ENCODE measurements at regions not wholly inside any gene's neighbourhood (a gene's known extent, or its start where the extent isn't known, plus 50 kb on each side); places are given as distances from the start of the nearest gene placed in this dataset.

DNA sequence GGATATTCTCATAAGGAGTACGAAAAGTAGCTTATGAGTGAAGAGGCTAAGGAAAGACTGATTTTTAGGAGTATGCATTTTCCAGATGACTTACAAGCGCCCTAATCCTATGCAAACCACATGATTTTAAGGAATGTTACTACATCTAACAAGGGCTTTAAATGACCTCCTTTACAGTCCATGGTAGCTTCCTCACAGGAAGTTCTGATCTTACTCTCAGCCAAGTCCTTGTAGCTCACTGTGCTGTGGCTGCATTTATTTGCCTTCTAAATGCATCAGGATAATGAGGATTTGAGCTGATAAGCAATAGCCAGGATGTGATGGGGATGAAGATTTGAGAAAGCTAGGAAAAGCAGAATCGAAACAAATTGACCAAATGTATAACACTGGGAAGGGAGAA lies 896.0 kb downstream of the MCTP2 start:
- TF ChIP-seq POLR2AphosphoS5 (IDR thresholded peaks at IDR 0.05) = no peak
- TF ChIP-seq, protein P1, sequence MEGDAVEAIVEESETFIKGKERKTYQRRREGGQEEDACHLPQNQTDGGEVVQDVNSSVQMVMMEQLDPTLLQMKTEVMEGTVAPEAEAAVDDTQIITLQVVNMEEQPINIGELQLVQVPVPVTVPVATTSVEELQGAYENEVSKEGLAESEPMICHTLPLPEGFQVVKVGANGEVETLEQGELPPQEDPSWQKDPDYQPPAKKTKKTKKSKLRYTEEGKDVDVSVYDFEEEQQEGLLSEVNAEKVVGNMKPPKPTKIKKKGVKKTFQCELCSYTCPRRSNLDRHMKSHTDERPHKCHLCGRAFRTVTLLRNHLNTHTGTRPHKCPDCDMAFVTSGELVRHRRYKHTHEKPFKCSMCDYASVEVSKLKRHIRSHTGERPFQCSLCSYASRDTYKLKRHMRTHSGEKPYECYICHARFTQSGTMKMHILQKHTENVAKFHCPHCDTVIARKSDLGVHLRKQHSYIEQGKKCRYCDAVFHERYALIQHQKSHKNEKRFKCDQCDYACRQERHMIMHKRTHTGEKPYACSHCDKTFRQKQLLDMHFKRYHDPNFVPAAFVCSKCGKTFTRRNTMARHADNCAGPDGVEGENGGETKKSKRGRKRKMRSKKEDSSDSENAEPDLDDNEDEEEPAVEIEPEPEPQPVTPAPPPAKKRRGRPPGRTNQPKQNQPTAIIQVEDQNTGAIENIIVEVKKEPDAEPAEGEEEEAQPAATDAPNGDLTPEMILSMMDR (IDR thresholded peaks at IDR 0.05) = no peak
- H3K4me3 ChIP-seq = no peak overlapping the region
- intact Hi-C loops (cut with DNase I; ENCODE audit: low total_unique reads) = no loop called here
- no peaks in the 10 kb centered on the region for H3K4me1 ChIP-seq
- no peak for DNase-seq (ENCODE audit: low spot score in 2 of 2)
- no peaks in the 10 kb centered on the region for H3K9me3 ChIP-seq
- no peaks in the 10 kb centered on the region for H3K27me3 ChIP-seq
- no peak overlapping the region for H3K27ac ChIP-seq
- H3K36me3 ChIP-seq = no peaks in the 10 kb centered on the region

DNA sequence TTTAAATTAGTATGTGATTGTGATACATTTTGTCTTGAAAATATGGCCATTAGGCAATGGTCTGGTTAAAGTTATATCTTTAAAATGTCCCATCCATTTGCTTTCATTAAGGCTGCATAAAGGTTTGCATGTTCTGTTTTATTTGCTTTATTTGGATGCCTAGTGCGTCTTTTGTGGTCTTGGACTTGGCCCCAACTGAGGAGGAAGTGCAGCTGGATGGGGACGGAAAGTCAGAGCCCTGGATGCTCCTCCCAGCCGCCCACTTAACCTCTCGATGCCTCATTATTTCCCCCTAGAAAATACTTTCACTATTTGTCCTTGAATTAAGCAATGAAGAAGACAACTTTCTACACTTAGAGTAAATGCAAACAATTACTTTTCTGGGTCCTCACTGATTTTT lies 898.2 kb downstream of the MCTP2 start:
- TF ChIP-seq POLR2AphosphoS5 (IDR thresholded peaks at IDR 0.05) (no peak), POLR2A (IDR thresholded peaks at IDR 0.05) (no peak)
- TF ChIP-seq, protein P1 (IDR thresholded peaks at IDR 0.05) = no peak
- intact Hi-C loops (cut with DNase I; ENCODE audit: low total_unique reads) = no loop called here
- Histone ChIP-seq H3K4me1 (no peaks in the 10 kb centered on the region), H3K9me3 (no peaks in the 10 kb centered on the region), H3K4me3 (no peak overlapping the region), H3K36me3 (no peaks in the 10 kb centered on the region), H3K27ac (no peak overlapping the region), H3K27me3 (no peaks in the 10 kb centered on the region)
- no peak for DNase-seq (ENCODE audit: low spot score in 2 of 2)

DNA sequence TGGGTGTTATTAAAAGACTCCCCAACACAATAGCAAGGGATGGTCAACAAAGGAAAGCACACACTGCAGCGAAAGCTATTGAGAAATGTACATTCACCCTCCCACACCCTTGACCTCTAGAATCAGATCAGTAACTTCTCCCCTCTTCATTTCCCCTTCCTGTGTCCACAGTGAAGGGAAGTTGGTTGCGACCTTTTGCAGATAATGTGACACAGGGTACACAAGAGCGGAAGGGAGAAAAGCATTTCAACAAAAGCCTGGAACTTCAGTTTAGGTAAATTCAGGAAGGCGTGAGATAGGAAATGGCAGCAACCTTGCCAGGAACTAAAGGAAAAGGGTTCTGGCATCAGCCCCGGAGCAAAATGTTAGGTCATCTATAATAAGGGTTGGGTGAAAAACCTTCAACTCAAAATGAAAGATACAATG lies 899.8 kb downstream of the MCTP2 start:
- no peak for DNase-seq (ENCODE audit: low spot score in 2 of 2)
- Histone ChIP-seq H3K4me1 (no peaks in the 10 kb centered on the region), H3K9me3 (no peaks in the 10 kb centered on the region), H3K27ac (no peak overlapping the region), H3K36me3 (no peaks in the 10 kb centered on the region), H3K4me3 (no peak overlapping the region), H3K27me3 (no peaks in the 10 kb centered on the region)
- intact Hi-C loops (cut with DNase I; ENCODE audit: low total_unique reads) = no loop called here
- TF ChIP-seq POLR2A (IDR thresholded peaks at IDR 0.05) = no peak
- TF ChIP-seq POLR2AphosphoS5 (IDR thresholded peaks at IDR 0.05) = peak in 1 of 3 donors; percentile 64
- TF ChIP-seq, protein P1 (IDR thresholded peaks at IDR 0.05) = no peak

DNA sequence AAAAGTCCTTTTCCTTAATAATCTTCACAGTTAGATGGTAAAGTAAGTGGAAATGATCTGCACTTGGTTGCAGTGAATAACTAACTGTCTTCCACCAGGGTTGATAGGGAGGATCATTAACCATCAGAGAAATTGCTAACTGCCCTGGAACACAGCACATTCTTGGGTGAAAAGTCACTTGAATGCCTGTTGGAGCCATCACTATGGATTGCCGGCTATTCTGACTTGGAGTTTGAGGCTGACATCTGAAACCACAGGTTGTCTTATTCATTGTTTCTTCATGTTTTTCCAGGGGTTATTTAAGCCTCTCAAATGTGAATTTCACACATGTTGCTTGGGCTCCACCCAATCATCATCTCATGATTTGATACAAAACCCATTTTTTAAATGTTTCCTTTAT lies 901.4 kb downstream of the MCTP2 start:
- no peak for TF ChIP-seq POLR2AphosphoS5 (IDR thresholded peaks at IDR 0.05)
- TF ChIP-seq, protein P1 (IDR thresholded peaks at IDR 0.05) = no peak
- TF ChIP-seq POLR2A (IDR thresholded peaks at IDR 0.05) = no peak
- Histone ChIP-seq H3K9me3 (no peaks in the 10 kb centered on the region), H3K27ac (no peak overlapping the region), H3K36me3 (no peaks in the 10 kb centered on the region), H3K4me1 (no peaks in the 10 kb centered on the region), H3K4me3 (no peak overlapping the region), H3K27me3 (no peaks in the 10 kb centered on the region)
- DNase-seq (ENCODE audit: low spot score in 2 of 2) = no peak
- intact Hi-C loops (cut with DNase I; ENCODE audit: low total_unique reads) = no loop called here

DNA sequence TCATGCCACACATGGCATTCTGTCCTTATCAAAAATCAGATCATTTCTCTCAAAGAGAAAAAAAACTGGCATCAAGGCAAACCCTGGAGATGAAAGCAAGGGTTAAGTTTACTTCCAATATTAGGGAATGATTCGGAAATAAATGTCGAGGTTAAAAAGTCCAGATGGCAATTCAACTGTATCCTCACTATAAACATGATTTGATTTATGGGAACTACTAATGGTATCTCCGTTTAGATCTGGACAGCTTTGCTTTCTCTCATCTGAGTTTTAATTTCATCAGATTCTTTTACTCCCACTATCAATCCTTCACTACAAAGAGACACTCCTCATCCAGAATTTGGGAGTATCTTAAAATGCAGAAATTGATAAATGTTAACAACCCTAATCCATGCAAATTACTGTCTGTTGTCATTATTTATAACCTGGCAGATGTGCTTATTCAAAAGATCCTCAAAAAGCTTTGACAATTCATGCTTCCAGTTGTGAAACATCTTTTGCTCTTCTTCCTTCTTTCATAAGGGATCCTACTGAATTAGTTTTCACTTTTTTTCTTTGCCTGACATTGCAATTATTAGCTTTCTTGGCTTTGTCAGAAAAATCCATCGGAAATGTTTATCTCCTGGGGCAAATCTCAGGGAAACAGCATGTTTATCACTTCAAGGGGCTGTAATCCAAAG lies 903.2 kb downstream of the MCTP2 start:
- intact Hi-C loops (cut with DNase I; ENCODE audit: low total_unique reads) = no loop called here
- Histone ChIP-seq H3K27me3 (no peaks in the 10 kb centered on the region), H3K36me3 (no peaks in the 10 kb centered on the region), H3K4me3 (no peak overlapping the region), H3K4me1 (no peaks in the 10 kb centered on the region), H3K9me3 (no peaks in the 10 kb centered on the region), H3K27ac (peak overlapping the region in 1 of 2 donors; percentile 9)
- no peak for DNase-seq (ENCODE audit: low spot score in 2 of 2)
- no peak for TF ChIP-seq POLR2A (IDR thresholded peaks at IDR 0.05)
- no peak for TF ChIP-seq POLR2AphosphoS5 (IDR thresholded peaks at IDR 0.05)
- TF ChIP-seq, protein P1 (IDR thresholded peaks at IDR 0.05) = no peak
